ENCODE measurements at regions not wholly inside any gene's neighbourhood (a gene's known extent, or its start where the extent isn't known, plus 50 kb on each side); places are given as distances from the start of the nearest gene placed in this dataset.
A peak's percentile ranks its signal among the peaks of the same experiment; 100 is the strongest.

GRCh38 chr2:120612931-120613330 lies 122.7 kb upstream of the GLI2 start:
- H3K27ac ChIP-seq: no peak overlapping the region
- DNase-seq (ENCODE audit: low read depth, low spot score): no peak

- no peak overlapping the region for H3K27ac ChIP-seq
- no peak for DNase-seq (ENCODE audit: low read depth, low spot score)
Measured at GRCh38 chr2:120613742-120614571, 121.7 kb upstream of the GLI2 start.

DNA sequence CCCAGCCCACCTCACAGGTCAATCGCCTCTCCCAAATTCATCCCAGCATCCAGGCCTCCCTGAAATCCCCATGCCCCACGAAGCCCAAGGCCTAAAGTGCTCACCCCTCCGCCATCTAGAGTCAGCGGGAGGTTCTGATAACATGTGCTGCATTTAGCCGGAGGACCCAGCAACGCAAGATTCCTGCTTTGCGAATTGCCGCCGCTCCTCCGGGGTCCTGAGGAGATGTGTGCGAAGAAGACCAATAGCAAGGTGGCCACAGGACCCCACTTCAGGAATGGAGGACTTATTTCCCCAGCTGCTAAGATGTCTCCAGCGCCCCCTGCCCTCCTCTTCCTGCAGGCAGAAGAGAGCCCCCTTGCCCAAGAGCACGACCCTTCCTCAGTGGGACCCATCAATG lies 120.8 kb upstream of the GLI2 start:
- no peak for DNase-seq (ENCODE audit: low read depth, low spot score)
- no peak overlapping the region for H3K27ac ChIP-seq

GRCh38 chr2:120616261-120616660 lies 119.4 kb upstream of the GLI2 start:
- no peak overlapping the region for H3K27ac ChIP-seq
- DNase-seq (ENCODE audit: low read depth, low spot score): no peak

GRCh38 chr2:120617055-120617454 lies 118.6 kb upstream of the GLI2 start:
- no peak for DNase-seq (ENCODE audit: low read depth, low spot score)
- no peak overlapping the region for H3K27ac ChIP-seq

DNA sequence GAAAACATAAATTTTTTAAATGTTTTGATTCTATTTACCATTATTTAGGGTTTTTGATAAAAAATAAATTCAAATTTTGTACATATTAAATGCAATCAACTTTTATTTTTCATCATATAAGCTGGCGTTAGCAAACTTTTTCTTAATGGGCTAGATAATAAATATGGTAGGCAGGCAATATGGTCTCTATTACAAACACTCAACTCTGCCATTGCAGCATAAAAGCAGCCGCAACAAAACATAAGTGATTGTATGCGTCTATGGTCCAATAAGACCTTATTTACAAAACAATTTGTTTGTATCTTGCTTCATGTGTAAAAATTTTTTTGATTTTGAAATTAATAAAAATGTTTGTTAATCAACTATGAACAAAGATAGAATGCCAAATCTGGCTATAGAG lies 116.8 kb upstream of the GLI2 start:
- DNase-seq (ENCODE audit: low read depth, low spot score): no peak
- H3K27ac ChIP-seq: no peak overlapping the region

DNA sequence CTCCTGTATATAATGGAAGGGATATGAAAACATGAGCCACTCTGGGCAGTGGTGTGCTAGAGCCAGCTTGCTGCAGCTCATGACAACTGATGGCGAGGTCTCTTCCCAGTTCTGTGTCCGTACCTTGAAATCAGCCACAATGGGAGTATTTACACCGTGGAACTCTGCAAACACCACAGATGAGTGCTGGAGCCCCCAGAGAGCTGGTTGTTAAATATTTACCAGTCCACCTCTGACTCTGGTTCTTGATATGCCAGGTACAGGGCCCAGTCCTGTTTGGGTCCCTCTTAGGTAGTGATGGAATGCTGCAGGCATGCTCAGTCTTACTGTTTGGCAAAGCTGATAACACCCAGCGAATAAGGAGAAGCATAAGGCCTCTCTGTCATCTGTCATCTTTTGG lies 116.1 kb upstream of the GLI2 start:
- H3K27ac ChIP-seq: peak overlapping the region; percentile 91
- DNase-seq (ENCODE audit: low read depth, low spot score): no peak

GRCh38 chr2:120620025-120620793 lies 115.5 kb upstream of the GLI2 start:
- peak; percentile 82 for DNase-seq (ENCODE audit: low read depth, low spot score)
- peak overlapping the region; percentile 91 for H3K27ac ChIP-seq

GRCh38 chr2:120622159-120622869 lies 113.4 kb upstream of the GLI2 start:
- no peak overlapping the region for H3K27ac ChIP-seq
- no peak for DNase-seq (ENCODE audit: low read depth, low spot score)

DNA sequence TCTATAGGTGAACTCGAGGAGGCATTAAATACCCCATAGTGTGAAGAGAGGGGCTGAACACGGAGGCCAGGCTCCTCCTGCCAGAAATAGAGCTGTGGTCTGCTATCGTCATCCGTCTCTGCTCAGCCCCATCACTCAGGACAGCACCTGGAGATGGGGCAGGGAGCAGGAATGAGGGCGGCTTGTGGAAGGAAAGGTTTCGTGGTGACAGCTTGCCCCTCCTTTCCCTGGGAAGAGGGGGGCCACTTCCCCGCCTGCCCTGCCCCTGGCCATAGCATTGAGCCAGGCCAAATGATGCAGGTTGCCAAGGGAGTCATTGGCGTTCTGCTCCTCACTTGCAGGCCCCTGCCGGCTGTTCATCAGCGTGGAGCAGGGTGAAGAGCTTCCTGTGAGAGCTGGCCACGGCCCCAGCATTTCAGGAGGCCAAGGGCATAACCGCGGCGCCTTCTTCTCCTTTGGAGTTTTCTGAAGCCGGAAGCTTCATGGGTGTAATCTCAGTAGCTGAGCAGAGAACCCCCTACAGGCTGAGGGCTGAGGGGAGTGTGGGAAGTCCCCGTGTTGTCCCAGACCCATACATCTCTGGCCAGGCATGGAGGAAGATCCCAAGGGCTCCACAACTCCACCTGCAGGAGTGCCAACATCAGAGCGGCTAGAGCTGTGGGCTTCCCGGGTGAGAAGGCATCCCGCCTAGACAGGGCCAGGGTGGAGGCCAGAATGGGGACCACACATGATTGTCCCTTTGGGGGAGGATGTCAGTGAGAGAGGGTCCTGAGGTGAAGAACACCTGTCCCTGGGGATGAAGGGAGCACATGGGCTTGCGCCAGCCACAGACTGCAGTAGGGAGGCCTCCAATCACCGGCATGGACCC lies 112.5 kb upstream of the GLI2 start:
- DNase-seq (ENCODE audit: low read depth, low spot score): no peak
- H3K27ac ChIP-seq: no peak overlapping the region

DNA sequence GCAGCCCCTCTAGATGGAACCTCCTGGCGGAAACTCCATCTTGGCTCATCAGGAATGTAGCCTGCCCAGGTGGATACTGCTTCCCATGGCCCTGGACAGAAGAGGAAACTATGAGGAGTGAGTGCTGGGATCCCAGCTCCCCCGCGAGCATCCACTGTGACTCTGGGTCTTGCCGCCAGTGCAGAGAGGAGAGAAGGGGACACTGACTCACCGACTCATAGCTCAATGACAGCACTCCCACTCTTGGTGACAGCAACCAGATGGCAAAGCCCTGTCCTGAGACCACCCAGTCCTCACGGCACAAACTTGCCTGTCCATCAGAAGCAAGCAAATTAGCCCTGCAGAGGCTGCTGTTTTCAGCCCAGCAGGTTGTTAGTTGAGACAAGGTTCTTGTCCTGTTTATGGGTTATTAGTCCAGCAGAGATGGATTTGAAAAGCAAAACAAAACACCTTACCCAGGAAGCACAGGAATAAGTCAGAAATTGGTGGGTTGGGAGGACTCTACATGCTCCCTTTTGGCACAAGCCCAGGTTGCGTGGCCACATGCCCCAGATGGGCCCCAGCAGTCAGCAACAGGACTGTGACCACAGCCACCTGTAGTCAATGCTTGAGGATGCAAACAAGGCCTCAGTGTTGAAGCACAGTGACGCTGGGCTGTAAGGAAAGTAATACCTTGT lies 111.5 kb upstream of the GLI2 start:
- no peak for DNase-seq (ENCODE audit: low read depth, low spot score)
- no peak overlapping the region for H3K27ac ChIP-seq

DNA sequence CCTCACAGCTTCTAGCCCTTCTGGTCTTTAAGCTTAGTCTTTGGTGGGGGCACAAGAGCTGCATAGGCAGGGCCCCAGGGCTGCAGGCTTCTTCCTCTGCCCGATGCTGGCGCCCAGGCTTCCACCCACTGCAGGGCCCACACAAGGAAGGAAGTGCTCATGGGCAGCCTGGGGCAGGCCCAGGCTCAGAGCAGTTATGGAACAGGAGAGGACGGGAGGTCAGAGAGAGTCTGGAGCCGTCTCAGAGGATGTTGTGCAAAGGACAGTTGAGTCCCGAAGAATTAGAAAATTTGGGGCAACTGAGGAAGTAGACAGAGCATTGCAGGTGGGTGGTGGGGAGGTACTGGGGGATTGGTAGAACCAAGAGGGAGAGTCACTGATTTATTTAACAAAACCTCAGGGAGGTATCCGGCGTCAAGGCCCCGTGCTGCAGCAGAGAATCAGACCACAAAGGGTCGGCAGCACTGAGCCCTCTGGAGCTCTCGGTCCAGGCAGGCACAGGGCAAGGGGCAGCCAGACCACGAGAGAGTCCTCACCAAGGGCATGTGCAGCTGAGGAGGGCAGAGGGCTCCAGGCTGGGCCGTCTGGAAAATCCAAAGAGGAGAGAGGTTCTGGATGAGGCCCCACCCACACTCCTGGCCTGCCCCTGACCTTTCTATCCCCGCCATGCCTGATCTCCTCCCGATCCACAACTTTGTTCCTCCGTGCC lies 110.8 kb upstream of the GLI2 start:
- DNase-seq (ENCODE audit: low read depth, low spot score): no peak
- no peak overlapping the region for H3K27ac ChIP-seq

GRCh38 chr2:120625865-120626560 lies 109.7 kb upstream of the GLI2 start:
- peak overlapping the region; percentile 24 for H3K27ac ChIP-seq
- no peak for DNase-seq (ENCODE audit: low read depth, low spot score)

DNA sequence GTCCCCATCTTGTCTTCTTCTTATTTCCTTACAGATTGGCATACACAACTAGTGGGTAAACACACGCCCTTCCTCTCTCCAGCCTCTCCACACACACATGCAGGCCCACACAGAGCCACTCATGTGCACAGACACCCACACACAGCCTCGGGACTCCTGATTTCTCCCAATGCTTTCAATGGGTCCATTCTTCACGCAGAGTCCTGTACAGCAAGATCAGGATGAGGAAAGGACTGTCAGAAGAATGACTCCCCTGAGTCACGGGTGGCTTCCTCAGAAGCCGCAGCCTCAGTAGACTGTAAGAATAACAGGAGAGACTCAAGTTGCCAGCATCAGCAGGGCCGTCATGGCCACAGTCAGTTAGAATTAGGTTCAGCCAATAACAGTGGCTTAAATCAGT lies 109.1 kb upstream of the GLI2 start:
- peak overlapping the region; percentile 24 for H3K27ac ChIP-seq
- DNase-seq (ENCODE audit: low read depth, low spot score): no peak

GRCh38 chr2:120628248-120628647 lies 107.4 kb upstream of the GLI2 start:
- H3K27ac ChIP-seq: no peak overlapping the region
- no peak for DNase-seq (ENCODE audit: low read depth, low spot score)

DNA sequence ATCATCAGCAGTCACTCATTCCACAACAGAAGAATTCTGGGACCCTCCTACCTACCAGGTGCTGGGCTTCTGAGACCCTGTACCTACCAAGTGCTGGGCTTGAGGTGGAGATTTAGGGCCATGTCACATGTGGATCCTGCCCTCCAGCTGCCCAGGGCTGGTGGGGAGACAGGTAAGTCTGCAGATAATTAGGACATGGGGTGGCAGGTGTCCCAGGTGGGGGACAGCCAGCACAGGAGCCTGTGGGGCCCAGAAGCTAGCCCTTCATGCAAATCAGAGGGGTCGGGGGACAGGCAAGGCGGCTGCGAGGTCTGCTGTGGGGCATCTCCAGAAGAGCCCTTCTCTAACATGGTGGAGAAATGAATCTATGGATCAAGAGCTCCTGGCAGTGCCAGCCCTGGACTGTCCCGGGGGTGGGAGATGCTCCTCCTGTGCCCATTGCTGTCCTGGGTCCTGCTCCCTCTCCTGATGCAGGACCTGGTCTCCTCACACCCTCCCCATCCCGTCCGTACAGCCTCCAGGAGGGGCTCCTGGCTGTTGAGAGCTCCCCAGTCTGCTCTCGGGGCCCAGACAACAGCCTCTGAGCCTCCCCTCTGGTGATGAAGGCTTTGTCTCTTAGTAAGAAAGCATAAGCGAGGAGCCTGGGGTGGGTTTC lies 106.3 kb upstream of the GLI2 start:
- H3K27ac ChIP-seq: no peak overlapping the region
- no peak for DNase-seq (ENCODE audit: low read depth, low spot score)

DNA sequence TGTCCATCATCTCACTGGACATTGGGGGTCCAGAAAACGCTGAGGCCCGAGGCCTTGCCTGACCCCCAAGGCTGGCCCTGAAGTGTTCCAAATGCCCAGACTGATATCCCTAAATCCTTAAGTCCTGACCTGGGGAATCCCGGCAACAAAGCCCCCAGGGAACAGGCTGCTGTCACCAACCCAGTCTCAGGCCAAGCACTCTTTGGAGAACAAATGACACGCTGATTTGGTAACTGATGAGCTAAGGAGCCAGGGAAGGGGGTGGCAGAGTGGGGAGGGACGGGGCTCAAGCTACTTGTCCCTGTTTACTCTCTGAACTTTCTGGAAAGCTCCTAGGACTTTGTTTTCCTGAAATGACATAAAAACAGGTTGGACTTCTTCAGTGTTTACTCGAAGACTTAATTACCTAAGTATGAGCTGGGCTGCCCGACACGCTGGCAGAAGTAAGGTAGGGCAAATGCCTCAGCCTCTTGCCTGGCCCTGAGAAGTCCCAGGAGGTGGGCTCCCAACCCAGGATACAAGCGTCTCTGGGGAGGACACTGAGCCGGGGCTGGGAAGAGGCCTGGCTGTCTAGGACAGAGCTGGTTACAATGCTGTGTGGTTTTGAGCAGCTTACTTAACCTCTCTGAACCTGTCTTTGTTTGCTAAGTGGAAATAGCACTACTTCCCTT lies 105.5 kb upstream of the GLI2 start:
- no peak for DNase-seq (ENCODE audit: low read depth, low spot score)
- H3K27ac ChIP-seq: no peak overlapping the region

Measured in epithelial cell of prostate (primary cell).